Endothelial cell (in vitro differentiated cells): ENCODE measurements at regions not wholly inside any gene's neighbourhood (a gene's known extent, or its start where the extent isn't known, plus 50 kb on each side); places are given as distances from the start of the nearest gene placed in this dataset.

Experiments used
- DNase-seq: peaks from one replicate; pipeline ENCODE4 v3.0.0; 2021; ENCODE audit warnings: low spot score
- H3K27ac Mint-ChIP-seq: one replicate; pipeline ENCODE4 v1.8.0; 2021; ENCODE audit warnings: mixed read lengths, inconsistent platforms; ENCODE audit not compliant: unreplicated experiment
- H3K27me3 Mint-ChIP-seq: one replicate; pipeline ENCODE4 v1.8.0; 2021; ENCODE audit warnings: mild to moderate bottlenecking, moderate library complexity, mixed read lengths, inconsistent platforms; ENCODE audit not compliant: unreplicated experiment
- H3K36me3 Mint-ChIP-seq: one replicate; pipeline ENCODE4 v1.8.0; 2021; ENCODE audit warnings: mild to moderate bottlenecking, low read depth, mixed read lengths, inconsistent platforms; ENCODE audit not compliant: unreplicated experiment
- H3K4me1 Mint-ChIP-seq: one replicate; pipeline ENCODE4 v1.8.0; 2021; ENCODE audit warnings: mild to moderate bottlenecking, mixed read lengths, inconsistent platforms; ENCODE audit not compliant: unreplicated experiment
- H3K4me3 Mint-ChIP-seq: one replicate; pipeline ENCODE4 v1.8.0; 2021; ENCODE audit warnings: mild to moderate bottlenecking, mixed read lengths, inconsistent platforms; ENCODE audit not compliant: unreplicated experiment
- H3K9me3 Mint-ChIP-seq: one replicate; pipeline ENCODE4 v1.8.0; 2021; ENCODE audit warnings: mixed read lengths, inconsistent platforms; ENCODE audit not compliant: unreplicated experiment
- CTCF ChIP-seq: fragments of 200-600 bp; sonication (generic); IDR thresholded peaks from one replicate; pipeline ENCODE4 v1.5.0; 2021; ENCODE audit warnings: antibody characterized with exemption; ENCODE audit not compliant: unreplicated experiment

- H3K27ac Mint-ChIP-seq = no peak overlapping the region
- H3K9me3 Mint-ChIP-seq = peaks cover 6% of the 10 kb centered on the region
- H3K4me1 Mint-ChIP-seq = no peaks in the 10 kb centered on the region
- H3K27me3 Mint-ChIP-seq = no peaks in the 10 kb centered on the region
- H3K36me3 Mint-ChIP-seq = no peaks in the 10 kb centered on the region
- no peak for DNase-seq
- no peak for TF ChIP-seq CTCF
- no peak overlapping the region for H3K4me3 Mint-ChIP-seq
These were observed 918.0 kb upstream of the SEL1L start for GRCh38 chr14:82451675-82452074.

GRCh38 chr14:82482345-82482744 lies 948.7 kb upstream of the SEL1L start:
- H3K9me3 Mint-ChIP-seq = peaks cover 9% of the 10 kb centered on the region
- H3K27ac Mint-ChIP-seq = no peak overlapping the region
- H3K27me3 Mint-ChIP-seq = no peaks in the 10 kb centered on the region
- TF ChIP-seq CTCF = no peak
- no peak overlapping the region for H3K4me3 Mint-ChIP-seq
- no peaks in the 10 kb centered on the region for H3K36me3 Mint-ChIP-seq
- H3K4me1 Mint-ChIP-seq = no peaks in the 10 kb centered on the region
- no peak for DNase-seq

- Mint-ChIP-seq H3K9me3 (peaks cover 11% of the 10 kb centered on the region), H3K4me3 (no peak overlapping the region), H3K4me1 (no peaks in the 10 kb centered on the region), H3K27me3 (no peaks in the 10 kb centered on the region), H3K27ac (no peak overlapping the region), H3K36me3 (no peaks in the 10 kb centered on the region)
- no peak for TF ChIP-seq CTCF
- no peak for DNase-seq
These were observed 954.8 kb upstream of the SEL1L start for GRCh38 chr14:82488473-82488872.

- Mint-ChIP-seq H3K36me3 (no peaks in the 10 kb centered on the region), H3K9me3 (peaks cover 15% of the 10 kb centered on the region), H3K4me3 (no peak overlapping the region), H3K4me1 (no peaks in the 10 kb centered on the region), H3K27me3 (no peaks in the 10 kb centered on the region), H3K27ac (no peak overlapping the region)
- DNase-seq = no peak
- no peak for TF ChIP-seq CTCF
These were observed 956.7 kb upstream of the SEL1L start for GRCh38 chr14:82490397-82490796.

GRCh38 chr14:82492157-82492556 lies 958.5 kb upstream of the SEL1L start:
- peaks cover 15% of the 10 kb centered on the region for H3K9me3 Mint-ChIP-seq
- no peak overlapping the region for H3K27ac Mint-ChIP-seq
- no peak overlapping the region for H3K4me3 Mint-ChIP-seq
- DNase-seq = no peak
- H3K27me3 Mint-ChIP-seq = no peaks in the 10 kb centered on the region
- no peak for TF ChIP-seq CTCF
- no peaks in the 10 kb centered on the region for H3K4me1 Mint-ChIP-seq
- H3K36me3 Mint-ChIP-seq = no peaks in the 10 kb centered on the region
